ENCODE measurements at regions not wholly inside any gene's neighbourhood (a gene's known extent, or its start where the extent isn't known, plus 50 kb on each side); places are given as distances from the start of the nearest gene placed in this dataset.

- Histone ChIP-seq H3K4me1 (ENCODE audit: insufficient read depth, low read length) (no peaks in the 10 kb centered on the region), H3K27ac (ENCODE audit: low read depth in 1 of 2, low read length in 2 of 2) (no peak overlapping the region), H3K9me3 (ENCODE audit: control insufficient read depth in 1 of 2, insufficient read depth in 1 of 2, low read length in 2 of 2) (no peaks in the 10 kb centered on the region), H3K27me3 (ENCODE audit: control insufficient read depth in 1 of 2, insufficient read depth in 2 of 2, low read length in 2 of 2) (no peaks in the 10 kb centered on the region), H3K4me3 (ENCODE audit: low read length) (no peak overlapping the region), H3K36me3 (ENCODE audit: insufficient read depth, low read length) (no peaks in the 10 kb centered on the region)
- Mint-ChIP-seq H3K4me3 (no peak overlapping the region), H3K27me3 (no peaks in the 10 kb centered on the region), H3K4me1 (ENCODE audit: low read depth) (no peaks in the 10 kb centered on the region), H3K27ac (no peak overlapping the region), H3K36me3 (ENCODE audit: low read depth) (no peaks in the 10 kb centered on the region), H3K9me3 (no peaks in the 10 kb centered on the region)
- CTCF ChIA-PET: no interaction called here
- ATAC-seq (ENCODE audit: poor library complexity): no peak
- intact Hi-C loops (cut with DNase I, micrococcal nuclease): no loop called here
- POLR2A ChIA-PET: no interaction called here
- no peak for TF ChIP-seq CTCF (IDR thresholded peaks at IDR 0.05)
- no peak for DNase-seq
These were observed 104.4 kb upstream of the ESX1 start for GRCh38 chrX:104359124-104359523.

DNA sequence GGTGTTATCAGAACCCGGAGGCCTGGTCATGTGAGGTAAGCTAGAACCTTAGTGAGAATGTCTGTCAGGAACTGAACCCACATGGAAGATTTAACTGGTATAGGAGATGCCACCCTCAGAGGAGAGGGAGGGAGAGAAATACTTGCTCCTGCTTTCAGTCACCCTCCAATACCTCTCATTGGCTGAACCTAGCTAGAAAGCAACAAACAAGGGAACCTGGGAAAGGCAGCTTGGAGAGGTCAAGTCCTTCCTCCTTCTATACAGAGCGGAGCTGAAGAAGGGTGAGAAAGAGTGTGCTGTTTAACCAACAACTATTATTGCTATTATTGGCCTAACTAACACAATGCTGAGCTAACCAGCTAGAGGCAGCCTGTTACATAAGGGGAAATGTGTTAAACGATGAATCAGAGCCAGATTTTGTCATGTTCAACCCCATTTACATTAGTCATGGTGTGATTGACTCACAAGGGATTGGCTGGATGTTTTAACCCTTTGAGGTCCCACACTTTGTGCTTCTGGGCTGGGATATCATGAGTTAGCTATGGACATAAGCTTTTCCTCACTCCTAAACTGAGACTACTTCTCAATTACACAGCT, 96.5 kb upstream of the ESX1 start:
- Histone ChIP-seq H3K27me3 (ENCODE audit: control insufficient read depth in 1 of 2, insufficient read depth in 2 of 2, low read length in 2 of 2) (no peaks in the 10 kb centered on the region), H3K36me3 (ENCODE audit: insufficient read depth, low read length) (no peaks in the 10 kb centered on the region), H3K4me3 (ENCODE audit: low read length) (no peak overlapping the region), H3K9me3 (ENCODE audit: control insufficient read depth in 1 of 2, insufficient read depth in 1 of 2, low read length in 2 of 2) (no peaks in the 10 kb centered on the region), H3K4me1 (ENCODE audit: insufficient read depth, low read length) (no peaks in the 10 kb centered on the region), H3K27ac (ENCODE audit: low read depth in 1 of 2, low read length in 2 of 2) (no peak overlapping the region)
- POLR2A ChIA-PET: no interaction called here
- intact Hi-C loops (cut with DNase I, micrococcal nuclease): no loop called here
- peaks cover 15% of the 10 kb centered on the region for H3K27me3 Mint-ChIP-seq
- no peaks in the 10 kb centered on the region for H3K36me3 Mint-ChIP-seq (ENCODE audit: low read depth)
- no peak for ATAC-seq (ENCODE audit: poor library complexity)
- no peak overlapping the region for H3K27ac Mint-ChIP-seq
- TF ChIP-seq CTCF (IDR thresholded peaks at IDR 0.05): no peak
- H3K4me3 Mint-ChIP-seq: no peak overlapping the region
- peak in 1 of 14 experiments; percentile 1 for DNase-seq
- CTCF ChIA-PET: no interaction called here
- no peaks in the 10 kb centered on the region for H3K9me3 Mint-ChIP-seq
- no peaks in the 10 kb centered on the region for H3K4me1 Mint-ChIP-seq (ENCODE audit: low read depth)

- TF ChIP-seq CTCF (IDR thresholded peaks at IDR 0.05): no peak
- ATAC-seq (ENCODE audit: poor library complexity): no peak
These were observed 93.1 kb upstream of the ESX1 start for GRCh38 chrX:104347860-104348259.

More at GRCh38 chrX:104347860-104348259, 93.1 kb upstream of the ESX1 start:
- intact Hi-C loops (cut with DNase I, micrococcal nuclease): no loop called here
- Histone ChIP-seq H3K9me3 (ENCODE audit: control insufficient read depth in 1 of 2, insufficient read depth in 1 of 2, low read length in 2 of 2) (no peaks in the 10 kb centered on the region), H3K4me1 (ENCODE audit: insufficient read depth, low read length) (no peaks in the 10 kb centered on the region), H3K27me3 (ENCODE audit: control insufficient read depth in 1 of 2, insufficient read depth in 2 of 2, low read length in 2 of 2) (no peaks in the 10 kb centered on the region), H3K4me3 (ENCODE audit: low read length) (no peak overlapping the region), H3K27ac (ENCODE audit: low read depth in 1 of 2, low read length in 2 of 2) (no peak overlapping the region), H3K36me3 (ENCODE audit: insufficient read depth, low read length) (no peaks in the 10 kb centered on the region)
- DNase-seq: no peak
- no peaks in the 10 kb centered on the region for H3K9me3 Mint-ChIP-seq
- H3K27me3 Mint-ChIP-seq: peaks cover 13% of the 10 kb centered on the region
- no peak overlapping the region for H3K4me3 Mint-ChIP-seq
- no peak overlapping the region for H3K27ac Mint-ChIP-seq
- H3K4me1 Mint-ChIP-seq (ENCODE audit: low read depth): no peaks in the 10 kb centered on the region
- H3K36me3 Mint-ChIP-seq (ENCODE audit: low read depth): no peaks in the 10 kb centered on the region
- CTCF ChIA-PET: no interaction called here
- POLR2A ChIA-PET: no interaction called here
